Chondrocyte (in vitro differentiated cells): ENCODE measurements at regions not wholly inside any gene's neighbourhood (a gene's known extent, or its start where the extent isn't known, plus 50 kb on each side); places are given as distances from the start of the nearest gene placed in this dataset.
A peak's percentile ranks its signal among the peaks of the same experiment; 100 is the strongest.
"Not testable (repeated sequence)": the region's sequence is repeated elsewhere in the genome, so short reads cannot be mapped to it uniquely, and the experiment has no call there.

Experiments
- DNase-seq: peaks from one replicate; pipeline ENCODE4 v3.0.0; 2021; ENCODE audit warnings: mixed read lengths, low spot score
- H3K27ac Mint-ChIP-seq: one replicate; pipeline ENCODE4 v1.8.0; 2021; ENCODE audit warnings: mild to moderate bottlenecking, moderate library complexity, mixed read lengths; ENCODE audit not compliant: unreplicated experiment
- H3K27me3 Mint-ChIP-seq: 2 replicates; pipeline ENCODE4 v1.8.0; 2021; ENCODE audit warnings: low read depth, mixed read lengths
- H3K36me3 Mint-ChIP-seq: 2 replicates; pipeline ENCODE4 v1.8.0; 2021; ENCODE audit warnings: low read depth, mixed read lengths
- H3K4me1 Mint-ChIP-seq: 2 replicates; pipeline ENCODE4 v1.8.0; 2021; ENCODE audit warnings: low read depth, mild to moderate bottlenecking, mixed read lengths
- H3K4me3 Mint-ChIP-seq: one replicate; pipeline ENCODE4 v1.8.0; 2021; ENCODE audit warnings: mild to moderate bottlenecking, moderate library complexity, mixed read lengths; ENCODE audit not compliant: unreplicated experiment
- H3K9me3 Mint-ChIP-seq: 2 replicates; pipeline ENCODE4 v1.8.0; 2021; ENCODE audit warnings: low read depth, mixed read lengths
- CTCF ChIP-seq: fragments of 200-600 bp; sonication (generic); IDR thresholded peaks from 2 replicates; pipeline ENCODE4 v1.5.0; 2021; ENCODE audit warnings: antibody characterized with exemption, mild to moderate bottlenecking, moderate library complexity

DNA sequence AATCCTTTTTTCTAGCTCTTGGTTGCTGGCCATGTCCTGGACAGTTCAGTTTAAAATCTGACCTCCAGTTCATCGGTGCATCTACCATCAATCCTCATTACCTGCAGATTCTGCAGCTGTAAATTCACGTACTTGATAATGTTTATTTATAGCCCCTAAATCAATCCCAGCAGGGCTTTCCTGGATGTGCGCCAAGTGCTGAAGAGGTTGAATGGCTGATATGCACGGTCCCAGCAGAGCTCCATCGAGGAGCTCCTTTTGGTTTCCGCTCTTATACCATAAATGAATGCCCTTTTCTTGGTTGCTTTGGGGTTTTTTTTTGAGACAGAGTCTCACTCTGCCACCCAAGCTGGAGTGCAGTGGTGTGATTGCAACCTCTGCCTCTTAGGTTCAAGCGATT, 91.2 kb upstream of the CCZ1B start:
- no peak overlapping the region for H3K4me3 Mint-ChIP-seq
- H3K36me3 Mint-ChIP-seq, result no peaks in the 10 kb centered on the region
- H3K27ac Mint-ChIP-seq, result no peak overlapping the region
- DNase-seq, result no peak
- H3K9me3 Mint-ChIP-seq, result no peaks in the 10 kb centered on the region
- H3K27me3 Mint-ChIP-seq, result peaks cover 18% of the 10 kb centered on the region
- TF ChIP-seq CTCF, result no peak
- no peaks in the 10 kb centered on the region for H3K4me1 Mint-ChIP-seq

DNA sequence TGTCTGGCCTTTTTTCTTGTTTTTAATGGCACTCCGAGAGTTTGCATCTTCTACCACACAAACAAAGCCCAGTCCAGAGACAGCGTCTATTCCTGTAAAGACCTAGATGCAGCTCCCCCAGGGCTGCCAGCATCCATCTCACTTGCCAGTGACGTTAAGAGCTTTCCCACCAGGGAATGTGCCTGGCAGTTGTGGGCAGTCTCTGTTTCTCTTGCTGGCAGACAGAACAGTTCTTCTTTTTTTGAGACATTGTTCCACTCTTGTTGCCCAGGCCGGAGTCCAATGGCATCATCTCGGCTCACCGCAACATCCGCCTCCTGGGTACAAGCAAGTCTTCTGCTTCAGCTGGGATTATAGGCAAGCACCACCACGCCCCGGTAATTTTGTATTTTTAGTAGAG, 93.1 kb upstream of the CCZ1B start:
- not testable (repeated sequence) for H3K27ac Mint-ChIP-seq, H3K36me3 Mint-ChIP-seq, DNase-seq, H3K4me3 Mint-ChIP-seq, H3K9me3 Mint-ChIP-seq, H3K4me1 Mint-ChIP-seq
- peaks cover 18% of the 10 kb centered on the region for H3K27me3 Mint-ChIP-seq

DNA sequence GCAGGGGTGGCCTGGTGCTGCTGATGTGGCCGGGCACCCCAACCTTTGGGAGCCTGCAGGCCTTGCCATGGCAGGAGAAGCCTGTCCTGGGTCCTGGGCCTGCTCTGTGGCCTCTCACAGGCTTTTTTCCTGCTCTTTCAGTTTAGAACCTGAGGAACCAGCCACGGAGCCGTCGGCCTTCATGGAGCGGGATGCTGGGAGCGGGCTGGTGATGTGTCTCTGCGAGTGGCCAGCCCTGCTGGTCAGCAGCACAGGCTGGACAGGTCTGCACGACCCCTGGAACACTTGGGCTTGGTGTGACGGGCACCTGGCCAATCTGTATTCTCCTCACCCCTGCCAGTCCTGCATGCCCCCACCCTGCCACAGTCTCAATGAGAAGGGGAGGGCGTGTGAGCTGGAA, 98.4 kb upstream of the CCZ1B start:
- H3K4me1 Mint-ChIP-seq, H3K27me3 Mint-ChIP-seq, H3K9me3 Mint-ChIP-seq, H3K4me3 Mint-ChIP-seq, H3K36me3 Mint-ChIP-seq, H3K27ac Mint-ChIP-seq, DNase-seq: not testable (repeated sequence)

- not testable (repeated sequence) for H3K36me3 Mint-ChIP-seq, H3K27me3 Mint-ChIP-seq, H3K27ac Mint-ChIP-seq, H3K4me3 Mint-ChIP-seq, DNase-seq, H3K9me3 Mint-ChIP-seq
- H3K4me1 Mint-ChIP-seq, result peaks cover 12% of the 10 kb centered on the region
These were observed 100.4 kb upstream of the CCZ1B start for GRCh38 chr7:6926193-6927174.

DNA sequence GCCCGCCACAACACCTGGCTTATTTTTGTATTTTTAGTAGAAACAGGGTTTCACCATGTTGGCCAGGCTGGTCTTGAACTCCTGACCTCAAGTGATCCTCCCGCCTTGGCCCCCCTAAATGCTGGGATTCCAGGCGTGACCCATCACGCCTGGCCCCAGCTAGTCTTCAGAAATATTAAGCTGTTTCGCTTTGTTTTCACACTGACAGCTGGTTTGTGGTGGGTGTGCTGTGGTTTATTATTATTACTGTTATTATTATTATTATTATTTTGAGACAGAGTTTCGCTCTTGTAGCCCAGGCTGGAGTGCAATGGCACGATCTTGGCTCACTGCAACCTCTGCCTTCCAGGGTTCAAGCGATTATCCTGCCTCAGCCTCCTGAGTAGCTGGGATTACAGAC, 101.6 kb upstream of the CCZ1B start:
- H3K27me3 Mint-ChIP-seq, result not testable (repeated sequence)

GRCh38 chr7:6929588-6929987, 103.5 kb upstream of the CCZ1B start:
- H3K36me3 Mint-ChIP-seq, H3K27ac Mint-ChIP-seq, H3K4me3 Mint-ChIP-seq, H3K27me3 Mint-ChIP-seq, H3K9me3 Mint-ChIP-seq, DNase-seq: not testable (repeated sequence)
- H3K4me1 Mint-ChIP-seq, result peaks cover 12% of the 10 kb centered on the region

More for the DNA sequence above, 101.6 kb upstream of the CCZ1B start:
- H3K27ac Mint-ChIP-seq, H3K4me3 Mint-ChIP-seq, H3K36me3 Mint-ChIP-seq, DNase-seq, H3K9me3 Mint-ChIP-seq: not testable (repeated sequence)
- peaks cover 12% of the 10 kb centered on the region for H3K4me1 Mint-ChIP-seq

DNA sequence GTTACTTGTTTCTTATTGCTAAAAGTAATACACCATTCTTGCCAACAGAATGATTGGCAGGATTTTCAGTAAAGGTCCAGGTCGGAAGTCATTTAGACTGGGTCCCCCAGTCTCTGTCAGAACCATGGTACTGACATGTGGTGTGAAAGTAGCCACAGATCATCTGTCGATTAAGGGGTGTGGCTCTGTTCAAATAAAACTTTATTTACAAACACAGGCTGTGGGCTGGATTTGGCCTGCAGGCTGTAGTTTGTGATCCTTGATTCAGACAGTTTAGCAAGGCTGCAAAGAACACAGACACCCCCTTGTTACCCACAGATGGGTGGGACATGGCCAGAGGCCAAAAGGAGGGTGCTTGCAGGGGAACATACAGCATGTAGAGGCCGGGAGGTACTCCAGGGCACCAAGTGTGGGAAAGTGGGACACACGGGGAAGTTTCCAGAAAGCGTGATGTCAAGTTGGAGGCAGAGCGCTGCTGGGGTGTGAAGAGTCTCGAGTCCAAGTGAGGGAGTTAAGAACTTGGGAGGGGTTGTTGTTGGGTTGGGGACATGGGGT, 104.1 kb upstream of the CCZ1B start:
- H3K9me3 Mint-ChIP-seq, H3K27ac Mint-ChIP-seq, H3K27me3 Mint-ChIP-seq, DNase-seq, H3K4me3 Mint-ChIP-seq, H3K36me3 Mint-ChIP-seq: not testable (repeated sequence)
- peaks cover 12% of the 10 kb centered on the region for H3K4me1 Mint-ChIP-seq

- not testable (repeated sequence) for H3K27ac Mint-ChIP-seq, H3K27me3 Mint-ChIP-seq
- peak overlapping the region; percentile 28 for H3K4me3 Mint-ChIP-seq
These were observed 104.7 kb upstream of the CCZ1B start for GRCh38 chr7:6930787-6931186.

DNA sequence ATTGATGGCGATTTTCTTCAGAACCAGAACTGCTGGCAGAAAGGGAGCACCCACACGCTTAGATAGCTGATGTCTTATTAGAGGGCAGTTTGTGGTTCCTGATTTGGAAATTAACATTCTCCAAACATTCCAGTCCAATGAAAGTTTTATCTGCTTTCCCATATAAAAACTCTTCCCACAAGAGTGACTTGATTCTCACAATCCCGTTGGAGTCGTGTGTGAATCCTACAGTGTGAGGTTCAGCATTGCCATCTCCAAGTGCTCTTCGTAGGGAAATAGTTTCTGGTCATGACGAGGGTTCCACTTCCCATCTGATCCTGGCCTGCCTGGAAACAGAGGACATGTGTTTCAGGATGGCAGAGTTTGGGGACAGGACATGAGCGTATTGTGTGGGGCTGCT, 105.4 kb upstream of the CCZ1B start:
- not testable (repeated sequence) for H3K27ac Mint-ChIP-seq, H3K9me3 Mint-ChIP-seq, H3K4me3 Mint-ChIP-seq, H3K36me3 Mint-ChIP-seq, H3K4me1 Mint-ChIP-seq, DNase-seq, H3K27me3 Mint-ChIP-seq

More at GRCh38 chr7:6930787-6931186, 104.7 kb upstream of the CCZ1B start:
- not testable (repeated sequence) for H3K4me1 Mint-ChIP-seq, DNase-seq, H3K9me3 Mint-ChIP-seq, H3K36me3 Mint-ChIP-seq
- TF ChIP-seq CTCF, result peak; percentile 82

GRCh38 chr7:6933954-6934632, 108.0 kb upstream of the CCZ1B start:
- H3K27ac Mint-ChIP-seq, H3K27me3 Mint-ChIP-seq, H3K9me3 Mint-ChIP-seq, DNase-seq, H3K4me1 Mint-ChIP-seq, H3K36me3 Mint-ChIP-seq, H3K4me3 Mint-ChIP-seq: not testable (repeated sequence)
